ENCODE measurements at regions not wholly inside any gene's neighbourhood (a gene's known extent, or its start where the extent isn't known, plus 50 kb on each side); places are given as distances from the start of the nearest gene placed in this dataset.

- TF ChIP-seq, protein P1, sequence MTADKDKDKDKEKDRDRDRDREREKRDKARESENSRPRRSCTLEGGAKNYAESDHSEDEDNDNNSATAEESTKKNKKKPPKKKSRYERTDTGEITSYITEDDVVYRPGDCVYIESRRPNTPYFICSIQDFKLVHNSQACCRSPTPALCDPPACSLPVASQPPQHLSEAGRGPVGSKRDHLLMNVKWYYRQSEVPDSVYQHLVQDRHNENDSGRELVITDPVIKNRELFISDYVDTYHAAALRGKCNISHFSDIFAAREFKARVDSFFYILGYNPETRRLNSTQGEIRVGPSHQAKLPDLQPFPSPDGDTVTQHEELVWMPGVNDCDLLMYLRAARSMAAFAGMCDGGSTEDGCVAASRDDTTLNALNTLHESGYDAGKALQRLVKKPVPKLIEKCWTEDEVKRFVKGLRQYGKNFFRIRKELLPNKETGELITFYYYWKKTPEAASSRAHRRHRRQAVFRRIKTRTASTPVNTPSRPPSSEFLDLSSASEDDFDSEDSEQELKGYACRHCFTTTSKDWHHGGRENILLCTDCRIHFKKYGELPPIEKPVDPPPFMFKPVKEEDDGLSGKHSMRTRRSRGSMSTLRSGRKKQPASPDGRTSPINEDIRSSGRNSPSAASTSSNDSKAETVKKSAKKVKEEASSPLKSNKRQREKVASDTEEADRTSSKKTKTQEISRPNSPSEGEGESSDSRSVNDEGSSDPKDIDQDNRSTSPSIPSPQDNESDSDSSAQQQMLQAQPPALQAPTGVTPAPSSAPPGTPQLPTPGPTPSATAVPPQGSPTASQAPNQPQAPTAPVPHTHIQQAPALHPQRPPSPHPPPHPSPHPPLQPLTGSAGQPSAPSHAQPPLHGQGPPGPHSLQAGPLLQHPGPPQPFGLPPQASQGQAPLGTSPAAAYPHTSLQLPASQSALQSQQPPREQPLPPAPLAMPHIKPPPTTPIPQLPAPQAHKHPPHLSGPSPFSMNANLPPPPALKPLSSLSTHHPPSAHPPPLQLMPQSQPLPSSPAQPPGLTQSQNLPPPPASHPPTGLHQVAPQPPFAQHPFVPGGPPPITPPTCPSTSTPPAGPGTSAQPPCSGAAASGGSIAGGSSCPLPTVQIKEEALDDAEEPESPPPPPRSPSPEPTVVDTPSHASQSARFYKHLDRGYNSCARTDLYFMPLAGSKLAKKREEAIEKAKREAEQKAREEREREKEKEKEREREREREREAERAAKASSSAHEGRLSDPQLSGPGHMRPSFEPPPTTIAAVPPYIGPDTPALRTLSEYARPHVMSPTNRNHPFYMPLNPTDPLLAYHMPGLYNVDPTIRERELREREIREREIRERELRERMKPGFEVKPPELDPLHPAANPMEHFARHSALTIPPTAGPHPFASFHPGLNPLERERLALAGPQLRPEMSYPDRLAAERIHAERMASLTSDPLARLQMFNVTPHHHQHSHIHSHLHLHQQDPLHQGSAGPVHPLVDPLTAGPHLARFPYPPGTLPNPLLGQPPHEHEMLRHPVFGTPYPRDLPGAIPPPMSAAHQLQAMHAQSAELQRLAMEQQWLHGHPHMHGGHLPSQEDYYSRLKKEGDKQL (CRISPR knock-in tag; IDR thresholded peaks at IDR 0.05; ENCODE audit: low read depth), result peak; percentile 78
- no peak for TF ChIP-seq SMAD9 (CRISPR knock-in tag; IDR thresholded peaks at IDR 0.05)
- TF ChIP-seq ZKSCAN1 (IDR thresholded peaks at IDR 0.05; ENCODE audit: low read length), result no peak
- TF ChIP-seq JUND (CRISPR knock-in tag; IDR thresholded peaks at IDR 0.05), result peak; percentile 79; the same call in 1 of the 2 replicates
- TF ChIP-seq NFYB (CRISPR knock-in tag; IDR thresholded peaks at IDR 0.05), result no peak
- no peak for TF ChIP-seq FOXP1 (IDR thresholded peaks at IDR 0.05)
- peak; percentile 69 for TF ChIP-seq FOXP1 (CRISPR knock-in tag; IDR thresholded peaks at IDR 0.05)
- TF ChIP-seq ZSCAN9 (CRISPR knock-in tag; IDR thresholded peaks at IDR 0.05; ENCODE audit: borderline replicate concordance), result no peak
- TF ChIP-seq SNRNP70 (IDR thresholded peaks at IDR 0.05; ENCODE audit: low read depth, low read length), result no peak
- no peak for TF ChIP-seq MED8 (CRISPR knock-in tag; IDR thresholded peaks at IDR 0.05; ENCODE audit: insufficient replicate concordance)
- TF ChIP-seq, protein P2, sequence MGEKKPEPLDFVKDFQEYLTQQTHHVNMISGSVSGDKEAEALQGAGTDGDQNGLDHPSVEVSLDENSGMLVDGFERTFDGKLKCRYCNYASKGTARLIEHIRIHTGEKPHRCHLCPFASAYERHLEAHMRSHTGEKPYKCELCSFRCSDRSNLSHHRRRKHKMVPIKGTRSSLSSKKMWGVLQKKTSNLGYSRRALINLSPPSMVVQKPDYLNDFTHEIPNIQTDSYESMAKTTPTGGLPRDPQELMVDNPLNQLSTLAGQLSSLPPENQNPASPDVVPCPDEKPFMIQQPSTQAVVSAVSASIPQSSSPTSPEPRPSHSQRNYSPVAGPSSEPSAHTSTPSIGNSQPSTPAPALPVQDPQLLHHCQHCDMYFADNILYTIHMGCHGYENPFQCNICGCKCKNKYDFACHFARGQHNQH (CRISPR knock-in tag; IDR thresholded peaks at IDR 0.05), result no peak
- peak; percentile 66; the same call in 1 of the 2 replicates for TF ChIP-seq SOX5 (CRISPR knock-in tag; IDR thresholded peaks at IDR 0.05; ENCODE audit: borderline replicate concordance)
- TF ChIP-seq GATAD2A (CRISPR knock-in tag; IDR thresholded peaks at IDR 0.05), result peak; percentile 80
- TF ChIP-seq NR2F2 (IDR thresholded peaks at IDR 0.05; ENCODE audit: borderline replicate concordance, low read depth), result peak; percentile 83
- TF ChIP-seq NPAS2 (CRISPR knock-in tag; IDR thresholded peaks at IDR 0.05; ENCODE audit: borderline replicate concordance), result no peak
- TF ChIP-seq CHD2 (IDR thresholded peaks at IDR 0.05; ENCODE audit: low read depth, low read length), result no peak
- peak; percentile 86 for TF ChIP-seq ZNF609 (CRISPR knock-in tag; IDR thresholded peaks at IDR 0.05; ENCODE audit: borderline replicate concordance)
- TF ChIP-seq ZNF205 (CRISPR knock-in tag; IDR thresholded peaks at IDR 0.05), result 0 out of 2 replicates have a peak, but pooled peaks have one; percentile 51
- TF ChIP-seq RARA (CRISPR knock-in tag; IDR thresholded peaks at IDR 0.05), result peak; percentile 92
- TF ChIP-seq ZNF746 (CRISPR knock-in tag; IDR thresholded peaks at IDR 0.05), result no peak
- TF ChIP-seq ZNF619 (CRISPR knock-in tag; IDR thresholded peaks at IDR 0.05), result no peak
These were observed 266.4 kb upstream of the RPL38 start (continued) for GRCh38 chr17:73936908-73937627.

All from HepG2 (cell line).